VCaP (cell line): ENCODE measurements at regions not wholly inside any gene's neighbourhood (a gene's known extent, or its start where the extent isn't known, plus 50 kb on each side); places are given as distances from the start of the nearest gene placed in this dataset.

Experiments
- H3K27ac ChIP-seq: fragments of 450-650 bp; 2 replicates; pipeline ENCODE4 v1.5.1; 2017
- CTCF ChIP-seq: fragments of 450-650 bp; conservative IDR thresholded peaks from 2 replicates; pipeline ENCODE4 v1.5.1; 2017; ENCODE audit warnings: mild to moderate bottlenecking, moderate library complexity

- TF ChIP-seq CTCF: no peak
- no peak overlapping the region for H3K27ac ChIP-seq
Measured at GRCh38 chr5:74020503-74020902, 394.5 kb downstream of the ARHGEF28 start.

- no peak overlapping the region for H3K27ac ChIP-seq
Measured at GRCh38 chr5:74019923-74020322, 393.9 kb downstream of the ARHGEF28 start.

GRCh38 chr5:74017786-74018211 lies 391.8 kb downstream of the ARHGEF28 start:
- H3K27ac ChIP-seq: no peak overlapping the region
- no peak for TF ChIP-seq CTCF

More at GRCh38 chr5:74019923-74020322, 393.9 kb downstream of the ARHGEF28 start:
- no peak for TF ChIP-seq CTCF

- H3K27ac ChIP-seq: no peak overlapping the region
- no peak for TF ChIP-seq CTCF
Measured at GRCh38 chr5:74017112-74017511, 391.1 kb downstream of the ARHGEF28 start.

GRCh38 chr5:74016373-74016772 lies 390.4 kb downstream of the ARHGEF28 start:
- no peak overlapping the region for H3K27ac ChIP-seq
- TF ChIP-seq CTCF: no peak

- TF ChIP-seq CTCF: no peak
- no peak overlapping the region for H3K27ac ChIP-seq
Measured at GRCh38 chr5:74015716-74016115, 389.7 kb downstream of the ARHGEF28 start.

GRCh38 chr5:74013222-74013621 lies 387.2 kb downstream of the ARHGEF28 start:
- TF ChIP-seq CTCF: no peak
- H3K27ac ChIP-seq: no peak overlapping the region

GRCh38 chr5:74009502-74009901 lies 383.5 kb downstream of the ARHGEF28 start:
- H3K27ac ChIP-seq: no peak overlapping the region
- no peak for TF ChIP-seq CTCF
